NCI-H128 (cell line): ENCODE measurements at regions not wholly inside any gene's neighbourhood (a gene's known extent, or its start where the extent isn't known, plus 50 kb on each side); places are given as distances from the start of the nearest gene placed in this dataset.

Source experiments
- DNase-seq: peaks from one replicate; lab custom pipeline; 2025; ENCODE audit not compliant: unreplicated experiment; lab: John Stamatoyannopoulos, UW

GRCh38 chr14:101002738-101003137 is 99.2 kb upstream of the RTL1 start:
- DNase-seq: no peak

- DNase-seq: no peak
Observed at GRCh38 chr14:101004176-101004575, 100.7 kb upstream of the RTL1 start.

GRCh38 chr14:101004954-101005353 is 101.4 kb upstream of the RTL1 start:
- DNase-seq: no peak

- DNase-seq: no peak
Observed at GRCh38 chr14:101005447-101005846, 101.9 kb upstream of the RTL1 start.

GRCh38 chr14:101006008-101006407 is 102.5 kb upstream of the RTL1 start:
- no peak for DNase-seq

GRCh38 chr14:101007004-101007614 is 103.6 kb upstream of the RTL1 start:
- no peak for DNase-seq

- DNase-seq: no peak
Observed at GRCh38 chr14:101007765-101008164, 104.2 kb upstream of the RTL1 start.

GRCh38 chr14:101008196-101008595 is 104.7 kb upstream of the RTL1 start:
- DNase-seq: no peak

- DNase-seq: no peak
Observed at GRCh38 chr14:101008631-101009336, 105.3 kb upstream of the RTL1 start.

GRCh38 chr14:101009531-101009930 is 106.0 kb upstream of the RTL1 start:
- no peak for DNase-seq

- no peak for DNase-seq
Observed at GRCh38 chr14:101010293-101010692, 106.8 kb upstream of the RTL1 start.

- no peak for DNase-seq
Observed at GRCh38 chr14:101010835-101011234, 107.3 kb upstream of the RTL1 start.

- DNase-seq: no peak
Observed at GRCh38 chr14:101017209-101017608, 113.7 kb upstream of the RTL1 start.

GRCh38 chr14:101017806-101018560 is 114.5 kb upstream of the RTL1 start:
- DNase-seq: no peak

- DNase-seq: no peak
Observed at GRCh38 chr14:101018561-101019290, 115.2 kb upstream of the RTL1 start.

- no peak for DNase-seq
Observed at GRCh38 chr14:101019541-101019940, 116.0 kb upstream of the RTL1 start.

GRCh38 chr14:101019990-101020710 is 116.6 kb upstream of the RTL1 start:
- no peak for DNase-seq

GRCh38 chr14:101020834-101021370 is 117.4 kb upstream of the RTL1 start:
- DNase-seq: no peak

- DNase-seq: no peak
Observed at GRCh38 chr14:101022121-101022520, 118.6 kb upstream of the RTL1 start.

- no peak for DNase-seq
Observed at GRCh38 chr14:101022916-101023435, 119.5 kb upstream of the RTL1 start.
